Coronary artery (tissue), 2 donors: ENCODE measurements at regions not wholly inside any gene's neighbourhood (a gene's known extent, or its start where the extent isn't known, plus 50 kb on each side); places are given as distances from the start of the nearest gene placed in this dataset.

Source experiments
- DNase-seq: peaks from one replicate; pipeline ENCODE4 v3.0.0-alpha.2; 2017; ENCODE audit warnings: low spot score
- H3K27ac ChIP-seq, 2 donors: fragments of 200-600 bp; sonication (generic); one replicate each; pipeline ENCODE4 v1.5.1; 2016 to 2019
- H3K4me3 ChIP-seq: fragments of 200-600 bp; sonication (generic); 2 replicates; pipeline ENCODE4 v1.5.1; 2016; ENCODE audit warnings: mild to moderate bottlenecking, moderate library complexity
- CTCF ChIP-seq: fragments of 200-600 bp; sonication (generic); IDR thresholded peaks from one replicate; pipeline ENCODE4 v1.5.1; 2019; ENCODE audit warnings: antibody characterized with exemption

- DNase-seq: no peak
- Histone ChIP-seq H3K4me3 (no peak overlapping the region), H3K27ac (no peak overlapping the region)
- no peak for TF ChIP-seq CTCF
Observed at GRCh38 chr13:90773681-90774080, 573.8 kb upstream of the MIR17HG start.

- DNase-seq: no peak
- TF ChIP-seq CTCF: no peak
- Histone ChIP-seq H3K4me3 (no peak overlapping the region), H3K27ac (no peak overlapping the region)
Observed at GRCh38 chr13:90776051-90776748, 571.3 kb upstream of the MIR17HG start.

- H3K4me3 ChIP-seq: no peak overlapping the region
- no peak for DNase-seq
- H3K27ac ChIP-seq: no peak overlapping the region
- no peak for TF ChIP-seq CTCF
Observed at GRCh38 chr13:90783273-90783672, 564.2 kb upstream of the MIR17HG start.

- TF ChIP-seq CTCF: no peak
- H3K4me3 ChIP-seq: no peak overlapping the region
- no peak for DNase-seq
- H3K27ac ChIP-seq: no peak overlapping the region
Observed at GRCh38 chr13:90787007-90787406, 560.5 kb upstream of the MIR17HG start.

GRCh38 chr13:90792335-90792734 is 555.2 kb upstream of the MIR17HG start:
- Histone ChIP-seq H3K27ac (no peak overlapping the region), H3K4me3 (no peak overlapping the region)
- no peak for TF ChIP-seq CTCF
- no peak for DNase-seq

GRCh38 chr13:90793261-90793820 is 554.1 kb upstream of the MIR17HG start:
- no peak for DNase-seq
- Histone ChIP-seq H3K27ac (no peak overlapping the region), H3K4me3 (no peak overlapping the region)
- no peak for TF ChIP-seq CTCF

GRCh38 chr13:90796474-90796873 is 551.0 kb upstream of the MIR17HG start:
- Histone ChIP-seq H3K27ac (no peak overlapping the region), H3K4me3 (no peak overlapping the region)
- DNase-seq: no peak
- no peak for TF ChIP-seq CTCF
